SH-SY5Y (cell line): ENCODE measurements at regions not wholly inside any gene's neighbourhood (a gene's known extent, or its start where the extent isn't known, plus 50 kb on each side); places are given as distances from the start of the nearest gene placed in this dataset.

ENCODE experiments used
- GATA2 ChIP-seq: IDR thresholded peaks from 2 replicates; pipeline ENCODE4 v1.6.1; 2011; ENCODE audit warnings: mild to moderate bottlenecking, low read depth, low read length
- GATA3 ChIP-seq: IDR thresholded peaks from 2 replicates; pipeline ENCODE4 v1.6.1; 2011; ENCODE audit warnings: low read depth, mild to moderate bottlenecking, low read length, moderate library complexity

DNA sequence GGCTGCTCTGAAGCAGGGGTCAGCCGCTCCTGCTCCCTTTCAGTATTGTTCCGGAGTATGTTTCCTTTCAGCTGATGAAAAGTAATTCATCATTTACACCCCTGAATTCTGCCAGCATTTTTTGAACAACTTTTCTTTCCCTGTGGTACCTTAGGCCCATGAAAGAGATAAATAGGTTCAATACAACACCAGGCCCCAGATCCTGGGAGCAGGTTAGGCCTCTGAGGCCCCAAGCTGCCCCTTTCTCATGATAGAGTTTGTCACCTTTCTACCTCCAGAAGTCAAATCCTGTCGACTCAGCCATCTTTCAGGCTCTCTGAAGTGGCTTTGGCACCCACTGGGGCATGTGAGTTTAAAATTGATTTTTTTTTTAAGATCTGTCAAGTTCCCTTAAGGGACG is 1415.1 kb upstream of the ZEB2 start:
- TF ChIP-seq GATA2 (no peak), GATA3 (no peak)
